OCI-LY1 (cell line): ENCODE measurements at regions not wholly inside any gene's neighbourhood (a gene's known extent, or its start where the extent isn't known, plus 50 kb on each side); places are given as distances from the start of the nearest gene placed in this dataset.

Experiments
- H2AFZ ChIP-seq: fragments of 200-600 bp; sonication (generic), shearing (Covaris generic); 2 replicates; pipeline ENCODE4 v1.6.0; 2014; ENCODE audit warnings: antibody characterized with exemption, mild to moderate bottlenecking, low read length
- H3F3A ChIP-seq: fragments of 200-600 bp; sonication (generic), shearing (Covaris generic); 2 replicates; pipeline ENCODE4 v1.6.0; 2014; ENCODE audit warnings: mild to moderate bottlenecking, antibody characterized with exemption, low read length, moderate library complexity; ENCODE audit not compliant: insufficient read depth
- H3K27ac ChIP-seq: fragments of 200-600 bp; sonication (generic); 2 replicates; pipeline ENCODE4 v1.5.1; 2014; ENCODE audit warnings: low read length, mixed run types, mild to moderate bottlenecking, low read depth; ENCODE audit not compliant: poor library complexity, severe bottlenecking
- H3K27me3 ChIP-seq: fragments of 200-600 bp; sonication (generic); 2 replicates; pipeline ENCODE4 v1.6.0; 2014; ENCODE audit warnings: antibody characterized with exemption, mild to moderate bottlenecking, low read length, moderate library complexity; ENCODE audit not compliant: insufficient read depth
- H3K36me3 ChIP-seq: fragments of 200-600 bp; sonication (generic); 2 replicates; pipeline ENCODE4 v1.6.1; 2014; ENCODE audit warnings: mild to moderate bottlenecking, antibody characterized with exemption, low read length, moderate library complexity, mixed read lengths; ENCODE audit not compliant: insufficient read depth
- H3K4me1 ChIP-seq: fragments of 200-600 bp; sonication (generic); 2 replicates; pipeline ENCODE4 v1.5.1; 2014; ENCODE audit warnings: mild to moderate bottlenecking, low read length, moderate library complexity; ENCODE audit not compliant: insufficient read depth, severe bottlenecking
- H3K4me2 ChIP-seq: fragments of 200-600 bp; sonication (generic), shearing (Covaris generic); 2 replicates; pipeline ENCODE4 v1.6.1; 2014; ENCODE audit warnings: low read length
- H3K4me3 ChIP-seq: fragments of 200-600 bp; sonication (generic); 2 replicates; pipeline ENCODE4 v1.5.1; 2014; ENCODE audit warnings: low read length, low read depth, mild to moderate bottlenecking, mixed read lengths; ENCODE audit not compliant: poor library complexity, severe bottlenecking
- H3K79me2 ChIP-seq: fragments of 200-600 bp; shearing (Covaris generic); 2 replicates; pipeline ENCODE4 v1.6.1; 2016; ENCODE audit warnings: mixed run types, low read length, mixed read lengths; ENCODE audit not compliant: insufficient read depth
- H3K9ac ChIP-seq: fragments of 200-600 bp; sonication (generic), shearing (Covaris generic); 2 replicates; pipeline ENCODE4 v1.6.1; 2014; ENCODE audit warnings: mild to moderate bottlenecking, low read length, mixed read lengths
- H3K9me2 ChIP-seq: fragments of 200-600 bp; sonication (generic), shearing (Covaris generic); 2 replicates; pipeline ENCODE4 v1.6.1; 2014; ENCODE audit warnings: low read depth, mild to moderate bottlenecking, low read length, mixed read lengths
- H3K9me3 ChIP-seq: fragments of 200-600 bp; shearing (Covaris generic); 2 replicates; pipeline ENCODE4 v1.6.1; 2014; ENCODE audit warnings: low read length, mixed read lengths
- H4K20me1 ChIP-seq: fragments of 200-600 bp; sonication (generic), shearing (Covaris generic); 2 replicates; pipeline ENCODE4 v1.6.0; 2016; ENCODE audit warnings: mild to moderate bottlenecking, low read length; ENCODE audit not compliant: insufficient read depth
- EZH2 ChIP-seq: fragments of 200-600 bp; sonication (generic), shearing (Covaris generic); IDR thresholded peaks from 2 replicates; pipeline ENCODE4 v1.8.0; 2017; ENCODE audit warnings: borderline replicate concordance, mixed run types, mild to moderate bottlenecking, antibody characterized with exemption, low read length, moderate library complexity, mixed read lengths
- TF ChIP-seq, protein P1 (sequence below): fragments of 200-600 bp; sonication (generic), shearing (Covaris generic); IDR thresholded peaks from 2 replicates; pipeline ENCODE4 v1.5.1; 2017; ENCODE audit warnings: mild to moderate bottlenecking, antibody characterized with exemption, low read length, moderate library complexity, mixed read lengths

DNA sequence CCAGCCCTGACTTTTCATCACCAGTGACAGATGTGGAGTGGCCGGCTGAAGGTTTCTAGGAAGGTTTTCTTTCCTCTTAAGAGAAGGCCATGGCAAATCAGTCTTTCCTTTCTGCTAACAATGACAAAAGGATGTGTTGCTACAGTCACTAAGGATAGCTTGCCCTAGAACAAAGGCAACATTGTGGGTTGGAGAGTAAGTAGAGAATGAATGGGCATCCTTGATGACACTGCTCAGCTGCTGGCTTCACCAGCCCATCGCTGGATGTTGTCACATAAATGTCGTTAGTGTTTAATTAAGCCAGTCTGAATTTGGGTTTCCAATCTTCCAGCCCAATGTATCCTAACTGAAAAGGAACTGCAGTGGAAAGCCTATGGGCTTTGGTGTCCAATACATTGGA, 168.4 kb downstream of the ZIC5 start:
- Histone ChIP-seq H3K4me3 (no peak overlapping the region), H3F3A (no peaks in the 10 kb centered on the region), H3K79me2 (no peaks in the 10 kb centered on the region), H3K9ac (no peak overlapping the region), H4K20me1 (no peaks in the 10 kb centered on the region), H3K27ac (no peak overlapping the region), H3K4me2 (no peak overlapping the region), H3K36me3 (no peaks in the 10 kb centered on the region), H3K9me3 (no peaks in the 10 kb centered on the region), H3K9me2 (no peaks in the 10 kb centered on the region), H3K4me1 (no peaks in the 10 kb centered on the region), H2AFZ (no peak overlapping the region), H3K27me3 (no peaks in the 10 kb centered on the region)
- TF ChIP-seq, protein P1, sequence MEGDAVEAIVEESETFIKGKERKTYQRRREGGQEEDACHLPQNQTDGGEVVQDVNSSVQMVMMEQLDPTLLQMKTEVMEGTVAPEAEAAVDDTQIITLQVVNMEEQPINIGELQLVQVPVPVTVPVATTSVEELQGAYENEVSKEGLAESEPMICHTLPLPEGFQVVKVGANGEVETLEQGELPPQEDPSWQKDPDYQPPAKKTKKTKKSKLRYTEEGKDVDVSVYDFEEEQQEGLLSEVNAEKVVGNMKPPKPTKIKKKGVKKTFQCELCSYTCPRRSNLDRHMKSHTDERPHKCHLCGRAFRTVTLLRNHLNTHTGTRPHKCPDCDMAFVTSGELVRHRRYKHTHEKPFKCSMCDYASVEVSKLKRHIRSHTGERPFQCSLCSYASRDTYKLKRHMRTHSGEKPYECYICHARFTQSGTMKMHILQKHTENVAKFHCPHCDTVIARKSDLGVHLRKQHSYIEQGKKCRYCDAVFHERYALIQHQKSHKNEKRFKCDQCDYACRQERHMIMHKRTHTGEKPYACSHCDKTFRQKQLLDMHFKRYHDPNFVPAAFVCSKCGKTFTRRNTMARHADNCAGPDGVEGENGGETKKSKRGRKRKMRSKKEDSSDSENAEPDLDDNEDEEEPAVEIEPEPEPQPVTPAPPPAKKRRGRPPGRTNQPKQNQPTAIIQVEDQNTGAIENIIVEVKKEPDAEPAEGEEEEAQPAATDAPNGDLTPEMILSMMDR, result no peak
- no peak for TF ChIP-seq EZH2

DNA sequence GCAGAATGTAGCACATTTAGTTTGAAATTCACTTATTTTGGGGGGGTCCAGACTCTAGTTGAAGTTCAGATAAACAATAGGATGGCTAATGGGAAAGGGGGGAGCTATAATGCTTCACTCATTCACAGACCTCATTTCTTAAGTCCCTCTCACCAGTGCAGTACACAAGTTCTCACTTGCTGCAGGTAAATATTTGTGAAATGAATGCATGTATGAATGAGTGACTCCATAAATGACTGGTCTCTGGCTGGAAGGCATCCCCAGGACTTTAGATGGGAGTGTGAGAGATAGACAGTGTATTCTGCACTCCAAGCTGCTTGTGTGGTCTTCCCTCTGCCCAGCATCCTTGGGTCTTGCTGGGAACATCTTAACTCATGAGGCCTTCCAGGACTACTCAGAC, 169.2 kb downstream of the ZIC5 start:
- Histone ChIP-seq H3K4me1 (no peaks in the 10 kb centered on the region), H3K27ac (no peak overlapping the region), H3K9me2 (no peaks in the 10 kb centered on the region), H3F3A (no peaks in the 10 kb centered on the region), H3K9me3 (no peaks in the 10 kb centered on the region), H3K27me3 (no peaks in the 10 kb centered on the region), H3K4me2 (no peak overlapping the region), H3K4me3 (no peak overlapping the region), H3K36me3 (no peaks in the 10 kb centered on the region), H3K9ac (no peak overlapping the region), H2AFZ (no peak overlapping the region), H3K79me2 (no peaks in the 10 kb centered on the region), H4K20me1 (no peaks in the 10 kb centered on the region)
- TF ChIP-seq EZH2, result no peak
- TF ChIP-seq, protein P1, result no peak

DNA sequence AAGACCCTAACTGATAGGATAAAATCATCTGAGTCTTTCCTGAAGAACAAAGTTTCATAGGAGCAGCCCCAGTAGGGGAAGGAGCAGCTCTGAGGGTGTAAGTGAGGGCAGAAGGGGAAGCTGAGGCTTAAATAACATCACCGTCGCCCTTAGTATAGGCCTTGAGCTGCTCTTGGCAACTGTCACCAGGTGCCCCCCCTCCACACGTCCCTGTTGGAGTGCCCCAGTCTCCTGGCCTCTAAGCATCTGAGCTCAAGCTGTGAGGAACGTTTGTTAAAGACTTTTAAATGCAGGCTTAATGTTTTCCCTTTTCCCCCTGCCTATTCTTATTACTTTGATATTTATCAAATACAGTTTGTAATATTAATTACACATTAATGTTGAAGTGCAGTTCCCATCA, 170.6 kb downstream of the ZIC5 start:
- Histone ChIP-seq H3K4me2 (no peak overlapping the region), H3K4me1 (no peaks in the 10 kb centered on the region), H2AFZ (no peak overlapping the region), H3K9me3 (no peaks in the 10 kb centered on the region), H3K27ac (no peak overlapping the region), H3K9ac (no peak overlapping the region), H3K9me2 (no peaks in the 10 kb centered on the region), H3K27me3 (no peaks in the 10 kb centered on the region), H3K79me2 (no peaks in the 10 kb centered on the region), H3K36me3 (no peaks in the 10 kb centered on the region), H4K20me1 (no peaks in the 10 kb centered on the region), H3F3A (no peaks in the 10 kb centered on the region), H3K4me3 (no peak overlapping the region)
- TF ChIP-seq EZH2, result no peak
- TF ChIP-seq, protein P1, result no peak
